Keratinocyte (primary cell): ENCODE measurements at regions not wholly inside any gene's neighbourhood (a gene's known extent, or its start where the extent isn't known, plus 50 kb on each side); places are given as distances from the start of the nearest gene placed in this dataset.

Source experiments
- CTCF ChIP-seq, 3 experiments: IDR thresholded peaks in 1 of 3; conservative IDR thresholded peaks in 1 of 3; optimal IDR thresholded peaks in 1 of 3; 2 replicates in 2 of 3; 3 replicates in 1 of 3; pipeline versions ENCODE3 to v1.5.1; 2011; ENCODE audit warnings: low read length in 3 of 3, mild to moderate bottlenecking in 3 of 3, moderate library complexity in 2 of 3, control low read depth in 1 of 3, inconsistent platforms in 1 of 3; ENCODE audit not compliant: insufficient read depth in 2 of 3; ENCODE audit errors: extremely low read depth in 1 of 3
- EZH2 ChIP-seq: IDR thresholded peaks from one replicate; pipeline ENCODE4 v1.6.1; 2012; ENCODE audit warnings: inconsistent platforms, mild to moderate bottlenecking, low read length, moderate library complexity

GRCh38 chr6:79353226-79353625 is 118.7 kb upstream of the HMGN3 start:
- TF ChIP-seq EZH2 (no peak), CTCF (optimal IDR thresholded peaks at IDR 0.05 in 1 of 3, IDR thresholded peaks at IDR 0.05 in 1 of 3, conservative IDR thresholded peaks at IDR 0.05 in 1 of 3; ENCODE audit: extremely low read depth in 1 of 3, insufficient read depth in 2 of 3, low read length in 3 of 3) (no peak)
